CD8-positive, alpha-beta memory T cell (primary cell): ENCODE measurements at regions not wholly inside any gene's neighbourhood (a gene's known extent, or its start where the extent isn't known, plus 50 kb on each side); places are given as distances from the start of the nearest gene placed in this dataset.

Experiments used
- CTCF ChIA-PET: fragments of 350-600 bp; sonication (Branson Sonifier 250); formaldehyde crosslinking; loops from one replicate; lab custom pipeline; 2021; ENCODE audit warnings: antibody characterized with exemption; lab: Charles Lee
- POLR2A ChIA-PET: fragments of 350-600 bp; sonication (Branson Sonifier 250); formaldehyde crosslinking; loops from one replicate; lab custom pipeline; 2021; ENCODE audit warnings: antibody characterized with exemption; lab: Charles Lee
- DNase-seq, 5 donors: peaks; one replicate each; pipeline versions ENCODE4 v3.0.0 to v3.0.0-alpha.2; 2020 to 2022; ENCODE audit warnings: mixed read lengths in 1 of 5
- H3K27ac ChIP-seq: one replicate; pipeline ENCODE4 v1.7.0; 2013; ENCODE audit warnings: low read depth, mild to moderate bottlenecking, low read length, moderate library complexity
- H3K27me3 ChIP-seq: 2 replicates; pipeline ENCODE4 v1.7.0; 2013; ENCODE audit warnings: low read length, mild to moderate bottlenecking; ENCODE audit not compliant: insufficient read depth, poor library complexity, severe bottlenecking
- H3K36me3 ChIP-seq: 2 replicates; pipeline ENCODE4 v1.7.0; 2013; ENCODE audit warnings: mild to moderate bottlenecking, low read length, moderate library complexity; ENCODE audit not compliant: insufficient read depth
- H3K4me1 ChIP-seq: 2 replicates; pipeline ENCODE4 v1.7.0; 2013; ENCODE audit warnings: mild to moderate bottlenecking, low read length, moderate library complexity; ENCODE audit not compliant: insufficient read depth
- H3K4me3 ChIP-seq: 2 replicates; pipeline ENCODE4 v1.7.0; 2013; ENCODE audit warnings: mild to moderate bottlenecking, low read length
- H3K9me3 ChIP-seq: 2 replicates; pipeline ENCODE4 v1.7.0; 2013; ENCODE audit warnings: mild to moderate bottlenecking, low read length
- H3K27ac Mint-ChIP-seq, 8 donors: one replicate each; pipeline ENCODE4 v1.8.0; 2020 to 2021; ENCODE audit warnings: mixed read lengths in 8 of 8, mild to moderate bottlenecking in 6 of 8, inconsistent platforms in 3 of 8, moderate library complexity in 3 of 8
- H3K27me3 Mint-ChIP-seq, 2 donors: one replicate each; pipeline ENCODE4 v1.8.0; 2020 to 2021; ENCODE audit warnings: mixed read lengths in 2 of 2, mild to moderate bottlenecking in 1 of 2, moderate library complexity in 1 of 2
- H3K36me3 Mint-ChIP-seq, 3 donors: one replicate each; pipeline ENCODE4 v1.8.0; 2020 to 2021; ENCODE audit warnings: mixed read lengths in 3 of 3, inconsistent platforms in 1 of 3, mild to moderate bottlenecking in 1 of 3
- H3K4me1 Mint-ChIP-seq, 3 donors: one replicate each; pipeline ENCODE4 v1.8.0; 2020 to 2021; ENCODE audit warnings: mixed read lengths in 3 of 3, inconsistent platforms in 1 of 3, mild to moderate bottlenecking in 1 of 3
- H3K4me3 Mint-ChIP-seq, 7 donors: one replicate each; pipeline ENCODE4 v1.8.0; 2020 to 2021; ENCODE audit warnings: mixed read lengths in 7 of 7, mild to moderate bottlenecking in 6 of 7, moderate library complexity in 4 of 7, inconsistent platforms in 2 of 7
- H3K9me3 Mint-ChIP-seq, 5 donors: one replicate each; pipeline ENCODE4 v1.8.0; 2020 to 2022; ENCODE audit warnings: mixed read lengths in 5 of 5, mild to moderate bottlenecking in 3 of 5, moderate library complexity in 2 of 5, inconsistent platforms in 1 of 5

GRCh38 chr3:153889905-153890334, 231.3 kb upstream of the ARHGEF26 start:
- Histone ChIP-seq H3K4me1 (no peaks in the 10 kb centered on the region), H3K27ac (no peak overlapping the region), H3K9me3 (no peaks in the 10 kb centered on the region), H3K36me3 (no peaks in the 10 kb centered on the region), H3K4me3 (no peak overlapping the region), H3K27me3 (no peaks in the 10 kb centered on the region)
- CTCF ChIA-PET = no interaction called here
- Mint-ChIP-seq H3K27ac (no peak overlapping the region), H3K9me3 (no peaks in the 10 kb centered on the region), H3K4me3 (no peak overlapping the region), H3K27me3 (peaks cover 0 to 12% of the 10 kb centered on the region in 2 donors), H3K4me1 (no peaks in the 10 kb centered on the region), H3K36me3 (no peaks in the 10 kb centered on the region)
- no peak for DNase-seq
- POLR2A ChIA-PET = no interaction called here

- Mint-ChIP-seq H3K4me1 (no peaks in the 10 kb centered on the region), H3K4me3 (no peak overlapping the region), H3K27ac (no peak overlapping the region), H3K36me3 (no peaks in the 10 kb centered on the region), H3K9me3 (no peaks in the 10 kb centered on the region), H3K27me3 (peaks cover 0 to 10% of the 10 kb centered on the region in 2 donors)
- no peak overlapping the region for H3K27ac ChIP-seq
- CTCF ChIA-PET = no interaction called here
- no peak for DNase-seq
- no peaks in the 10 kb centered on the region for H3K9me3 ChIP-seq
- H3K4me3 ChIP-seq = no peak overlapping the region
- H3K4me1 ChIP-seq = no peaks in the 10 kb centered on the region
- H3K27me3 ChIP-seq = no peaks in the 10 kb centered on the region
- H3K36me3 ChIP-seq = no peaks in the 10 kb centered on the region
- POLR2A ChIA-PET = no interaction called here
Measured at GRCh38 chr3:153892126-153892525, 229.1 kb upstream of the ARHGEF26 start.

- H3K27me3 Mint-ChIP-seq = peaks cover 0 to 8% of the 10 kb centered on the region in 2 donors
- Histone ChIP-seq H3K27me3 (no peaks in the 10 kb centered on the region), H3K4me3 (no peak overlapping the region), H3K36me3 (no peaks in the 10 kb centered on the region), H3K4me1 (no peaks in the 10 kb centered on the region), H3K27ac (no peak overlapping the region), H3K9me3 (no peaks in the 10 kb centered on the region)
- no peaks in the 10 kb centered on the region for H3K36me3 Mint-ChIP-seq
- H3K4me1 Mint-ChIP-seq = no peaks in the 10 kb centered on the region
- H3K27ac Mint-ChIP-seq = no peak overlapping the region
- H3K9me3 Mint-ChIP-seq = no peaks in the 10 kb centered on the region
- POLR2A ChIA-PET = no interaction called here
- CTCF ChIA-PET = no interaction called here
- no peak for DNase-seq
- no peak overlapping the region for H3K4me3 Mint-ChIP-seq
Measured at GRCh38 chr3:153894857-153895256, 226.3 kb upstream of the ARHGEF26 start.

GRCh38 chr3:153896197-153896596, 225.0 kb upstream of the ARHGEF26 start:
- Histone ChIP-seq H3K27me3 (no peaks in the 10 kb centered on the region), H3K36me3 (no peaks in the 10 kb centered on the region), H3K4me3 (no peak overlapping the region), H3K9me3 (no peaks in the 10 kb centered on the region), H3K27ac (no peak overlapping the region), H3K4me1 (no peaks in the 10 kb centered on the region)
- Mint-ChIP-seq H3K36me3 (no peaks in the 10 kb centered on the region), H3K27me3 (peaks cover 0 to 4% of the 10 kb centered on the region in 2 donors), H3K9me3 (no peaks in the 10 kb centered on the region), H3K27ac (no peak overlapping the region), H3K4me3 (no peak overlapping the region), H3K4me1 (no peaks in the 10 kb centered on the region)
- POLR2A ChIA-PET = no interaction called here
- DNase-seq = no peak
- CTCF ChIA-PET = no interaction called here

- H3K4me1 ChIP-seq = no peaks in the 10 kb centered on the region
- POLR2A ChIA-PET = no interaction called here
- no peaks in the 10 kb centered on the region for H3K9me3 ChIP-seq
- CTCF ChIA-PET = no interaction called here
- Mint-ChIP-seq H3K9me3 (no peaks in the 10 kb centered on the region), H3K27ac (no peak overlapping the region), H3K4me3 (no peak overlapping the region), H3K27me3 (peaks cover 0 to 4% of the 10 kb centered on the region in 2 donors), H3K36me3 (no peaks in the 10 kb centered on the region), H3K4me1 (no peaks in the 10 kb centered on the region)
- no peaks in the 10 kb centered on the region for H3K36me3 ChIP-seq
- H3K27me3 ChIP-seq = no peaks in the 10 kb centered on the region
- no peak for DNase-seq
- H3K4me3 ChIP-seq = no peak overlapping the region
- H3K27ac ChIP-seq = no peak overlapping the region
Measured at GRCh38 chr3:153897025-153897723, 224.0 kb upstream of the ARHGEF26 start.

GRCh38 chr3:153897842-153898241, 223.3 kb upstream of the ARHGEF26 start:
- H3K4me3 ChIP-seq = no peak overlapping the region
- H3K27me3 ChIP-seq = no peaks in the 10 kb centered on the region
- H3K4me1 ChIP-seq = no peaks in the 10 kb centered on the region
- H3K9me3 Mint-ChIP-seq = no peaks in the 10 kb centered on the region
- H3K4me3 Mint-ChIP-seq = peak overlapping the region in 1 of 7 donors; percentile 3
- peaks cover 0 to 1% of the 10 kb centered on the region in 2 donors for H3K27me3 Mint-ChIP-seq
- H3K27ac Mint-ChIP-seq = no peak overlapping the region
- H3K9me3 ChIP-seq = no peaks in the 10 kb centered on the region
- ChIA-PET CTCF (no interaction called here), POLR2A (no interaction called here)
- H3K4me1 Mint-ChIP-seq = no peaks in the 10 kb centered on the region
- no peak for DNase-seq
- no peaks in the 10 kb centered on the region for H3K36me3 Mint-ChIP-seq
- no peaks in the 10 kb centered on the region for H3K36me3 ChIP-seq
- H3K27ac ChIP-seq = no peak overlapping the region

GRCh38 chr3:153901152-153901551, 220.0 kb upstream of the ARHGEF26 start:
- H3K36me3 ChIP-seq = no peaks in the 10 kb centered on the region
- H3K9me3 Mint-ChIP-seq = peaks cover 0 to 4% (median 0%) of the 10 kb centered on the region in 5 donors
- H3K4me1 Mint-ChIP-seq = no peaks in the 10 kb centered on the region
- DNase-seq = no peak
- H3K9me3 ChIP-seq = no peaks in the 10 kb centered on the region
- H3K4me1 ChIP-seq = no peaks in the 10 kb centered on the region
- ChIA-PET CTCF (no interaction called here), POLR2A (no interaction called here)
- no peak overlapping the region for H3K4me3 Mint-ChIP-seq
- H3K27ac Mint-ChIP-seq = no peak overlapping the region
- H3K27me3 ChIP-seq = no peaks in the 10 kb centered on the region
- H3K27me3 Mint-ChIP-seq = no peaks in the 10 kb centered on the region
- H3K4me3 ChIP-seq = no peak overlapping the region
- no peaks in the 10 kb centered on the region for H3K36me3 Mint-ChIP-seq
- no peak overlapping the region for H3K27ac ChIP-seq

- no peaks in the 10 kb centered on the region for H3K4me1 Mint-ChIP-seq
- no peaks in the 10 kb centered on the region for H3K36me3 Mint-ChIP-seq
- Histone ChIP-seq H3K36me3 (no peaks in the 10 kb centered on the region), H3K27me3 (no peaks in the 10 kb centered on the region), H3K4me1 (no peaks in the 10 kb centered on the region), H3K9me3 (no peaks in the 10 kb centered on the region), H3K4me3 (no peak overlapping the region), H3K27ac (no peak overlapping the region)
- DNase-seq = no peak
- POLR2A ChIA-PET = no interaction called here
- H3K27me3 Mint-ChIP-seq = no peaks in the 10 kb centered on the region
- CTCF ChIA-PET = no interaction called here
- no peak overlapping the region for H3K27ac Mint-ChIP-seq
- peaks cover 0 to 4% (median 0%) of the 10 kb centered on the region in 5 donors for H3K9me3 Mint-ChIP-seq
- no peak overlapping the region for H3K4me3 Mint-ChIP-seq
Measured at GRCh38 chr3:153901991-153902390, 219.2 kb upstream of the ARHGEF26 start.
